HUDEP-2 (cell line): ENCODE measurements at regions not wholly inside any gene's neighbourhood (a gene's known extent, or its start where the extent isn't known, plus 50 kb on each side); places are given as distances from the start of the nearest gene placed in this dataset.
A peak's percentile ranks its signal among the peaks of the same experiment; 100 is the strongest.
"Not testable (repeated sequence)": the region's sequence is repeated elsewhere in the genome, so short reads cannot be mapped to it uniquely, and the experiment has no call there.

ENCODE experiments used
- DNase-seq, 76 experiments: peaks; one replicate each; lab custom pipeline; 2025; ENCODE audit not compliant: unreplicated experiment in 76 of 76; lab: John Stamatoyannopoulos, UW

DNA sequence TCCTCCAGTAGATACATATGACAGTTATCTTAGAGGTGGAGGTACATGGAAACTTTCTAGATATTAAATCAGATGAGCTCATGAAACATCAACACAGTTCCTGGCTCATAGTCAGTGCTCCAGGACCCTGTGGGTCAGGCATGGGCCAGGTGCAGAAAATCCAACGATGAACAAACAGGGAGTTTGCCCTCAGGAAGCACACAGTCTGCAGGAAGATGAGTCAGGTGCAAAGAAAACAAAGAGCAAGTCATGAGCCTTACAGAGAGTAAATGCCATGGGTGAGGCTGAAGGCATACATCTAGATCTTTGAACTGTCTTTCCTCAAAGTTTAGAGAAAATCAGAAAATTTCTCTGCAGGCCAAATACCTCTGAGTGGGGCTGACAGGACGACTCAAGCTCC lies 184.2 kb upstream of the TPM1 start:
- DNase-seq = no peak

- no peak for DNase-seq
These were observed 179.8 kb upstream of the TPM1 start for GRCh38 chr15:62862717-62863116.

DNA sequence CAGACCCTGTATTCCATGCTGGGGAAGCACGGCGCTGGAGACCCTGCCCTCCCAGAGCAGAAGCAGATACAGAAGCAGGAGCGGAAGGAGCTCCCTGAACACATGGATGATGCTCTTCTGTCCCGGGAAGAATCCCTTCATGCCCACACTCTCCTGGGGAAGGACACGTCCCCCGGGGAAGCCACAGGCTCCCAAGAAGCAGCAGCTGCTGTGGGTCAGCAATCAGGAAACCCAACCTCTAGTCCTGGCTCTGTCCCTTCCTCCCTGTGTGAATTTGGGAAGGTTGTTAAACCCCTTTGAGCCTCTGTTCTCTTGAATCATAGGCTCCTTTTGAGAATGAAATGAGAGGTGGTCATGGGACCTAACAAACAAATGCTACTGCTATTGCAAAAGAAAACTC lies 176.2 kb upstream of the TPM1 start:
- DNase-seq = no peak

GRCh38 chr15:62867844-62868243 lies 174.7 kb upstream of the TPM1 start:
- no peak for DNase-seq

GRCh38 chr15:62868507-62868906 lies 174.0 kb upstream of the TPM1 start:
- DNase-seq = no peak

GRCh38 chr15:62869116-62869515 lies 173.4 kb upstream of the TPM1 start:
- DNase-seq = no peak

DNA sequence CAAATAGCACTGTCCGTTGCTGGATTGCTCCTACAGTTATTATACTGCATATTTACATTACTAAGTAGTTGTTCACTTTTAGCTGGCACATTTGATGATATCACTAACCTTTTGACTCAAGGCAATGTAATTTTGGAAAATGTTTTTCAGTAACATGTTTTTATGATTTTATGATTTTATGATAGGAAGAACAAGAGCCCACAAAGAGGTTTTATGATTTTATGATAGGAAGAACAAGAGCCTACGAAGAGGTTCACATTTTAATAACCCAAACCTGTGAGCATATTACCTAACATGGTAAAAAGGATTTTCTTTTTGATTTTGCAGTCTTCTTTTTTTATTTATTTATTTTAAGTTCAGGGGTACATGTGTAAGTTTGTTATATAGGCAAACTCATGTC lies 172.3 kb upstream of the TPM1 start:
- DNase-seq = no peak

GRCh38 chr15:62870701-62871100 lies 171.8 kb upstream of the TPM1 start:
- not testable (repeated sequence) for DNase-seq

DNA sequence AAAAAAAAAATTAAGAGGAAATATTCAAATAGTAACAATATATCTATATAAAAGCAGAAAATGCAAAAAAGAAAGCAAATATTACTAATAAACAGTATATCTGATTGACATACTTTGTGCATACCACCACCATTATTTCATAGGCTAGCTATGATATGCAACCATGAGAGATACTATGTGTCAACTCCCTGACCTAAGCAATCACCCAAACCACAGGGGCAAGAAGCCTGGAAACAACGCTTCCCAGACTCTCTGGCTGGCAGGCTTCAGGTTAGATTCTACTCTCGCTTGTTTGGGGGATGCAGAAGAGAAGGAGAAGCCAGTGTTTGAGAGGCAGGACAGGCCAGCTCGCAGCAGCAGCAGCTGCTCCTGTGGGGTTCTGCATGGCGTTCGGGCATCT lies 169.3 kb upstream of the TPM1 start:
- DNase-seq = no peak

DNA sequence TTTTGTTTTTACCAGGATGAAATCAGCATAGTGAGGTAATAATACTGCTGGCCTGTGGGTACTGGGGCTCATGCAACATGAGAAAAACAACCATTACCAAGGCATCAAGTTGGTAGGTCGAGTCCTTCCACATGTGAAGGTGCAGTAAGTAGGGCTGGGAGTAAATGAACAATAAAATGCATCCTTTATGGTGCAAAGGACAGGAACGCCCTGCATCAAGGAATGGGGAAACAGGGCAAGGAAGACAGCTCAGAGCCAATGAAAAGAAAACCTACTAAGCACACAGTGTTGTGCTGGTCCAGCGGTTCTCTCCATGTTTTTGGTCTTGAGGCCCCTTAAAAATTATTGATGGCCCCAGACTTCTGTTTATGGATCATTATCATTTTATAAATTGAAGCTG lies 168.5 kb upstream of the TPM1 start:
- DNase-seq = no peak

DNA sequence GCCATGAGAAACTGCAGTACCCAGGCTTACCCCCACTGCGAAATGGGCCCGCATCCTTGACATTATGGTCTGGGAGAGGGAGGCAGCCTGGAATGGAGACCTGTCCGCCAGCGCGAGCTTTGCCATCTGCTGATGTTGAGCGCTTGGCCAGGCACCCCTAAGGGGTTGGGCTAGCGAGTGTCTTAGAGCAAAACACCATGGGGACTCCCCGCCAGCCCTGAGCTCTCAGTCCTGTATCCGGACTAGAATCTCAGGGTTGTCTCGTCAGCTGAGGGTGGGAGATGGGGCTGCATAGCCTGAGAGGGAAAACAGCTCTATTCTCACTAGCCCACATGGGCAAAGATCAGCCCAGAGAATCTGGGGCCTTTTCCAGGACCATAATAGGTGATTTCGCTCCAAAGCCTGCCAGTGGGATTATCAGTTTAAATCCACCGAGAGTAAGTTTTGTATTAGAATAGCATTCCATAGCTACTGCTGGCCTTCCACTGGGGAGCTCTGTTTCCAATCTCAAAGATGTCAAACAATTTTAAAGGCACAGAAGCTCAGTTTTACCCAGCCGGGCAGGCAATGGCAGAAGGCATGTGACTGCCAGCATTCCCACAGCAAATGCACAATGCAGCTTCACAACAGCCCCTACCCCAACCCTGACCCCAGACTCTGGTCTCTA lies 167.5 kb upstream of the TPM1 start:
- DNase-seq = no peak

GRCh38 chr15:62875626-62876021 lies 166.9 kb upstream of the TPM1 start:
- no peak for DNase-seq

- no peak for DNase-seq
These were observed 165.2 kb upstream of the TPM1 start for GRCh38 chr15:62877276-62877857.

DNA sequence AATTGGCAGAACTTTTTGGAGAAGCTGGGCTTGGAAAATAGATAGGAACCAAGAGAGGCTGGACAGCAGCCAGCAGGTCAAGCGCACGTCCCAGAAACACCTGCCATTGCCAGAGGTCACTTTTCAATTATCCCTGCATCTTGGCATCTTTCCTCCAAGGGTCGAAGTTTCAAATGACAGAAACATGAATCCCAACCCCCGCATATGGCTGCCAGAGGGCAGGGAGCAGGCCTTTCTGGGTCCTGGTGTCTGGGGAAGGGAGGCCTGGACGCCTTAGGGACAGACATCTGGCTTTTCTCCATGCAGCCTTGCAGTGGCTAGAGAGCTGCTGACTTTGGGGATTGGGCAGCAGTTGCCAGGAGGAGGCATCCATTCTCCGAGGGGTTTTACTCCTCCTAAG lies 164.5 kb upstream of the TPM1 start:
- DNase-seq = no peak

GRCh38 chr15:62879770-62880169 lies 162.8 kb upstream of the TPM1 start:
- DNase-seq = peak in 4 of 76 experiments; percentile 2 to 36 (median 22)

DNA sequence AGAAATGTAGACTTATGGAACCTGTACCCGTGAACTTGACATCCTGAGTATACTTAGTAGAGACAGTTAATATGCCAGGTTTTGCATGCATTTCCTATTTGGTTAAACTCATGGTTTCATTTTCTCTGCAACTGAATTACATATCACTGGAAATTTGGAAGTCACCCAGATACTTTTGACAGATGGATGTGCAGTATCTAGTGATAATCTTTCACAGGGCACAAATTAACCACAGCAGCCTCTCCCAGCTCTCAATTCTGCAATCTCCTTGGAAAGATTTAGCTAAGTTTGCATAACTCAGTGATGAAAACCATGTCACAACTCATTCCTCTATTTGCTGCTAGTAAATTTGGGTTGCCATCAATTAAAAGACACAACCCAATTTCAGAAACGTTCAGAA lies 162.3 kb upstream of the TPM1 start:
- peak in 20 of 76 experiments; percentile 4 to 61 (median 30) for DNase-seq

GRCh38 chr15:62881056-62881455 lies 161.5 kb upstream of the TPM1 start:
- no peak for DNase-seq

DNA sequence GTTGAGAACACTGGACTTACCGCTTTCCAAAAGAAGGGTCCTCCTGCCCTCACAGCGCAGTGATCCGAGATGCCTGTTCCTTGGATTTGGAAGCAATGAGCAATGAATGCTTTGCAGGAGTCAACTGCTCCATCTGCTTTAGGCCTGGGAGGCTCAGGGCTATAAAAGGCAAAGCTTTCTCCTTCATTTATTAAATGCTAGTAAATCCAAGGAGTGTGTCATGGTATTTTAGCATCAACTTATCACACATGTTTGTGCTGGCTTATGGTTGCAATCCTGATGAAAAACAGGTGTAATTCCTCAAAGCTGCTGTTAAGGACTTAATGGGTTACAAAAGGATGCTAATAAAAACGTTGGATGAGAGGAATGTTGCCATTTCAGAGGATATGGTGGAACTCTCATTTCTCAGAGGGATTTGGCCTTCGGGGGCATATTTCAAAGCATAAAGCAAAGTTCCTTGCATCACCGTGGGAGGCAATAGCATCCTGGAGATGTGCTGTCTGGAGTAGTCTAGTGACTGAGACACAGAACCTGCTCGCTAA lies 158.5 kb upstream of the TPM1 start:
- no peak for DNase-seq

DNA sequence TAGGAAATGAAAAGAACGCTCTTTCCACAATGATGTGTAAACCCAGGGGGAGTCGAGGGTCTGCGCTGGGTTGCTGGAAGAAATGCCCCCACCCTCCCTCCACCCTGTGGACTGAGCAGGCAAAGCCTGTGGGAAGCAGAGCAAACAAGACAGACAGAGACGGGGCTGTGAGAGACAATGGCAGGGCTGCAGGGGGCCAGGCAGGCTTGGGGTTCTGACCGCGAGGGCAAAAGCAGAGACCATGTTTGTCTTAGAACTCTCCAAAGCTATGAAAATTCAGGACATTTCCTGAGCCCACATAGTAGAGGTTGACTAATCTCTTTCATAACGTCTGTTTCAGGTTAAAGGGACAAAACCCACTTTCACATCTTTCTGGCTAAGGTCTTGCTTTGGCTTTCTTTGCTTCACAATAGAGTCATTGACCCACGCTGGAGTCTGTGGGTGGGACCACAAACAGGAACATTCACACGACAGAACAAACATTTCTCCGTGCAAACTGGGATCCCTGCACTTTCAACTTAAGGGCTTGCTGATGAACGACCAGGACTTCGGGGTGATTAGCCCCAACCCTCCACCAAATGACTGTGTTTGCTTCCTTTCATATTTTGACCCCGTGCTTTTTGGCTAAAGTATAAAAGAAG lies 156.0 kb upstream of the TPM1 start:
- no peak for DNase-seq

- no peak for DNase-seq
These were observed 155.4 kb upstream of the TPM1 start for GRCh38 chr15:62887113-62887570.

DNA sequence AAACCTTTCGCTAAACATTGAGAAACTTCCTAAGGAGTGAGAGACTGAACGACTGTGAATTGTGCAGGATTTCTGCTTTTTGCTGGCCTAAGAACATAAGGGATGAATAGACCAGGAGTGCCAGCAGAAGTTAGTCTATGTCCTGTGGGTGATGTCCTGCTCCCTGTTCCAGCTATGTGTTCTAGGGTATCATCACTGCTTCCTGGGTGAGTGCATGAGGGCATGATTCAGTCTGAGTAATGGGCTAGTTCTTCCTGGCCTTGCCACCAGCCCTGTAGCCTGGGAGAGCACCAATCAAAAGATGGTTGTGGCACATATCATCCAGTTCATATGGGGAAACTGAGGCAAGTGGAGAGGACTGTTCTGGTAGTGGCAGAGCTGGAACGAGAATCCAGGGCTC lies 153.9 kb upstream of the TPM1 start:
- DNase-seq = no peak

- DNase-seq = no peak
These were observed 153.3 kb upstream of the TPM1 start for GRCh38 chr15:62889141-62889661.
